HCT116 (cell line): ENCODE measurements at regions not wholly inside any gene's neighbourhood (a gene's known extent, or its start where the extent isn't known, plus 50 kb on each side); places are given as distances from the start of the nearest gene placed in this dataset.

Experiments
- EZH2phosphoT487 ChIP-seq: fragments of 200-600 bp; IDR thresholded peaks from 2 replicates; pipeline ENCODE4 v1.6.1; 2018; ENCODE audit warnings: antibody characterized with exemption, borderline replicate concordance
- TF ChIP-seq, protein P1 (sequence below): IDR thresholded peaks from 2 replicates; pipeline ENCODE4 v1.6.1; 2012

DNA sequence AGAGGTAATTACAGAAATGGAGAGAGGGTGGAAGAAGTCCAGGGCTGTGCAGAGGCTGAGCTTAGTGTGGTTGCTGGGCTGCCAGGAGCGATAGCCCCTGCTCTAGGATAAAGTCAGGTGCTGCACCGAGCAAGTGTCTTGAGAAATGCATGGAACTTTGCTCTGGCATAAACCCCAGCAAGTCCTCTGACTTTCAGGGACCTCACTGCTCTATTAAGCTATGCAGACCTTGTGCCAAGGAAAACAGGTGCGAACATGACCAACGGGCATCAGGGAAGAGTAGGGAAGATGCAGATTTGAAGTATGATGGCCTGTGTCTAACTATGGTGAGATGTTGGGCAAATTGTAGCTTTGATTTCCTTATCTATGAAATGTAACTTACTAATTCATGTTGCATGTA lies 416.8 kb downstream of the NR2F2 start:
- TF ChIP-seq, protein P1, sequence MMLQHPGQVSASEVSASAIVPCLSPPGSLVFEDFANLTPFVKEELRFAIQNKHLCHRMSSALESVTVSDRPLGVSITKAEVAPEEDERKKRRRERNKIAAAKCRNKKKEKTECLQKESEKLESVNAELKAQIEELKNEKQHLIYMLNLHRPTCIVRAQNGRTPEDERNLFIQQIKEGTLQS = no peak
- no peak for TF ChIP-seq EZH2phosphoT487
